Heart left ventricle (tissue), 16 donors: ENCODE measurements at regions not wholly inside any gene's neighbourhood (a gene's known extent, or its start where the extent isn't known, plus 50 kb on each side); places are given as distances from the start of the nearest gene placed in this dataset.

ENCODE experiments used
- ATAC-seq, 4 donors: fragments of 200-7000 bp; cut with Tn5 transposase; one replicate each; pipeline ENCODE4 v1.9.1; 2020 to 2022; ENCODE audit warnings: moderate library complexity in 4 of 4, mild to moderate bottlenecking in 3 of 4, moderate number of reproducible peaks in 1 of 4
- DNase-seq, 5 donors: peaks; one replicate each; pipeline ENCODE4 v3.0.0-alpha.2; 2020
- H3K27ac ChIP-seq, 12 donors: fragments of 200-600 bp; sonication (generic) in 4 of 12; one replicate each; pipeline versions ENCODE4 v1.5.0 to v1.8.0; 2016 to 2022; ENCODE audit warnings: mild to moderate bottlenecking in 2 of 12
- H3K27me3 ChIP-seq, 9 donors: fragments of 200-600 bp; sonication (generic) in 2 of 9; one replicate each; pipeline versions ENCODE4 v1.5.1 to v1.8.0; 2016 to 2022; ENCODE audit warnings: mild to moderate bottlenecking in 3 of 9
- H3K36me3 ChIP-seq, 9 donors: fragments of 200-600 bp; sonication (generic) in 2 of 9; one replicate each; pipeline versions ENCODE4 v1.5.0 to v1.8.0; 2018 to 2022; ENCODE audit warnings: mild to moderate bottlenecking in 2 of 9
- H3K4me1 ChIP-seq, 12 donors: fragments of 200-600 bp; sonication (generic) in 4 of 12; one replicate each; pipeline versions ENCODE4 v1.5.0 to v1.8.0; 2016 to 2022; ENCODE audit warnings: mild to moderate bottlenecking in 3 of 12
- H3K4me3 ChIP-seq, 12 donors: fragments of 200-600 bp; sonication (generic) in 4 of 12; one replicate each; pipeline versions ENCODE4 v1.5.0 to v1.8.0; 2017 to 2022; ENCODE audit warnings: mild to moderate bottlenecking in 9 of 12, moderate library complexity in 4 of 12
- H3K9me3 ChIP-seq, 12 donors: fragments of 200-600 bp; sonication (generic) in 4 of 12; one replicate each; pipeline versions ENCODE4 v1.5.0 to v1.8.0; 2016 to 2022; ENCODE audit warnings: mild to moderate bottlenecking in 1 of 12
- POLR2A ChIP-seq, 2 donors: fragments of 450-650 bp; IDR thresholded peaks; one replicate each; pipeline ENCODE4 v1.6.1; 2017; ENCODE audit warnings: antibody characterized with exemption in 2 of 2, mild to moderate bottlenecking in 2 of 2, moderate library complexity in 2 of 2
- WGBS, 4 donors: extraction: QIAGEN DNeasy Blood & Tissue Kit in 2 of 4; methylation state at CpG; one replicate each; pipeline versions ENCODE4 v1.1.5 to v1.1.7; 2013 to 2018; 5-methylcytosine and 5-hydroxymethylcytosine counted together
- intact Hi-C, 10 donors: fragments of 100-400 bp; cut with DNase I; formaldehyde crosslinking; loops; one replicate each; pipeline versions ENCODE4 v1.11.1 to v1.14.2; 2022
- TF ChIP-seq, protein P1 (sequence below), 12 donors: fragments of 200-600 bp; sonication (generic) in 4 of 12; IDR thresholded peaks; one replicate each; pipeline versions ENCODE4 v1.5.0 to v1.8.0; 2018 to 2022; ENCODE audit warnings: antibody characterized with exemption in 12 of 12, mild to moderate bottlenecking in 5 of 12
- donor health status: ischemic (EF 13 %, LVEDD 7.1; RV severe dilation, severe dysfunction).
- donor health status: healthy with polysubstance abuse.
- donor health status: DM: no; HTN: yes; CAD: no.
- donor health status: DM: no; HTN: no; CAD: no.
- donor health status: ischemic (EF 25% LVEDD 6.9; RV normal size, moderate dysfunction).
- donor health status: ischemic (EF 25% LVEDD 5.7; RV mildly dilated, moderate dysfunction).
- donor health status: healthy.
- donor health status: DM: yes; HTN: yes; CAD: no.
- donor health status: ischemic (EF 35%, LVEDD 5.7; RV mildly dilated, moderate dysfunction).
- donor health status: nonischemic (EF 11% LVEDD 7.7; RV severe dilation, severe dysfunction).
- donor health status: DM: yes; HTN: yes; CAD: no.
- donor health status: PGD.
- donor health status: ischemic (EF 29% LVEDD 5.4; RV normal size, mild dysfunction).
- donor health status: nonischemic (EF 23%, LVEDD 6.1; RV moderate dilation, normal function).

DNA sequence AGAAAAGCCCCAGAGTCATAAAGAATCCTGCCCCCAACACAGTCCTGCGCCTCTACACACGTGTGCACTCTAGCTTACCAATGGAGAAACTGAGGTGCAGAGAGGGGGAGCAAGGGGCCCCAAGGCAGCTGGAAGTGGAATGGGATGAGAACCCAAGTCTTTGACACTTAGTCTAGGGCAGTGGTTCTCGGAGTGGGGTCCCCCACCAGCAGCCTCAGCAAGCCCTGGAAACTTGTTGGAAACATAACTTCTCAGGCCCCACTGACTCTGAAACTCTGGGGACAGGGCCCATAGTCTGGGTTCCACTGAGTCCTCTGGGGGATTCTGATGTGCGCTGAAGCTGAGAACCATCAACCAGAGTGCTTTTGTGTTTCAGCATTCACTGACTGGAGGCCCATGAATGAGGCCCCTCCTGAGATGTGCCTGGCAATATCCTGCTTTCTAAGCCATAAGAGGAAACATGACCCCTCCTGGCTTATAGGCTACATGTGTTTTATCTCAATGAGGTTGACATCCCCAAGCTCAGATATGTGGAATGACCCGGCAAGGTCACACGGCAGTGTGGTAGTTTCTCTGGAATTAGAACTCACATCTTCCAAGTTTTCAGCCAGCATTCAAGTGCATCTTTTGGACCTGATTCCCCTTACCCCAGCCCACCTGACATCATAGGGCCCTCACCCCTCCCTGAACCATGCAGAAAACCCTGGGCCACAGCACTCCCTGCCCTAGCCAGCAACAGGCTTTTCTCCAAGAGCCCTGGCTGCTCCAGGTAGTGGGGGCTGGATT, 147.3 kb upstream of the PCBD1 start:
- 56 to 71% (median 66%) methylated on average over 6 of the region's 6 CpGs for WGBS, 4 donors
- H3K36me3 ChIP-seq: no peaks in the 10 kb centered on the region
- DNase-seq (no peak), ATAC-seq (no peak)
- TF ChIP-seq, protein P1, sequence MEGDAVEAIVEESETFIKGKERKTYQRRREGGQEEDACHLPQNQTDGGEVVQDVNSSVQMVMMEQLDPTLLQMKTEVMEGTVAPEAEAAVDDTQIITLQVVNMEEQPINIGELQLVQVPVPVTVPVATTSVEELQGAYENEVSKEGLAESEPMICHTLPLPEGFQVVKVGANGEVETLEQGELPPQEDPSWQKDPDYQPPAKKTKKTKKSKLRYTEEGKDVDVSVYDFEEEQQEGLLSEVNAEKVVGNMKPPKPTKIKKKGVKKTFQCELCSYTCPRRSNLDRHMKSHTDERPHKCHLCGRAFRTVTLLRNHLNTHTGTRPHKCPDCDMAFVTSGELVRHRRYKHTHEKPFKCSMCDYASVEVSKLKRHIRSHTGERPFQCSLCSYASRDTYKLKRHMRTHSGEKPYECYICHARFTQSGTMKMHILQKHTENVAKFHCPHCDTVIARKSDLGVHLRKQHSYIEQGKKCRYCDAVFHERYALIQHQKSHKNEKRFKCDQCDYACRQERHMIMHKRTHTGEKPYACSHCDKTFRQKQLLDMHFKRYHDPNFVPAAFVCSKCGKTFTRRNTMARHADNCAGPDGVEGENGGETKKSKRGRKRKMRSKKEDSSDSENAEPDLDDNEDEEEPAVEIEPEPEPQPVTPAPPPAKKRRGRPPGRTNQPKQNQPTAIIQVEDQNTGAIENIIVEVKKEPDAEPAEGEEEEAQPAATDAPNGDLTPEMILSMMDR (IDR thresholded peaks at IDR 0.05): no peak
- TF ChIP-seq POLR2A (IDR thresholded peaks at IDR 0.05): no peak
- H3K4me3 ChIP-seq: no peak overlapping the region
- intact Hi-C loops: no loop called here
- H3K27ac ChIP-seq: no peak overlapping the region
- no peaks in the 10 kb centered on the region for H3K9me3 ChIP-seq
- H3K27me3 ChIP-seq: peaks cover 0 to 3% (median 0%) of the 10 kb centered on the region in 9 donors
- H3K4me1 ChIP-seq: peaks cover 0 to 1% (median 0%) of the 10 kb centered on the region in 12 donors

DNA sequence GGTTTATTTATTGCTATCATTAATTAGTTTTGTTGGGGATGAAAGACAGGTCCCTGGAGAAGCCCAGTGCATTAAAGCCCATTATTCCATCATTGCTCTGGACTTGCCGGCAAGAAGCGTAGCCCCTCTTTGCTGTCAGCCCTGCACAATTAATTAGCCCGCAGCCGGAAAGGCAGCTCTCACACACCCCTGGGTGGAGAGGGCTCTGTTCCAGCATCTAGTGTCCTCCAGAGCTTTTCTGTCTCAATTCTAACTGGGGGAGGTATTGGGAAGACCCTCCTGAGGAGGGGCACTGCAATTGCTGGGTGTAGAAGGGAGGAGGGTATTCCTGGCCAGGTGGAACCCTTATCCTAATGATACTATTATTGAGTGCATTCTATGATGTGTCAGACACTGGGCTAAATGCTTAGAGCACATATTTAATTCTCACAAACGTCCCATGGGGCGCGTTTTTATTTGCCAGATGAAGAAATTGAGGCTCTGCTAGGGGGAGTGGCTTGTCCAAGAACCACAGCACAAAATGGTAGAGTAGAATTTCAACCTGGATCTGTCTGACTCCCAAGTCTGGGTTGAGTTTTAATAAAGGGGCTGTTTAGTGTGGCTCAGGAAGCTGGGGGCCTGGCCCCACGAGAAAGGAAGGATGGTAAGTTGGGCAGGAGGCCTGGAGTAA, 148.1 kb upstream of the PCBD1 start:
- DNase-seq: no peak
- ATAC-seq: no peak
- 69 to 81% (median 78%) methylated on average over 8 of the region's 8 CpGs for WGBS, 4 donors
- Histone ChIP-seq H3K9me3 (no peaks in the 10 kb centered on the region), H3K36me3 (no peaks in the 10 kb centered on the region), H3K4me3 (no peak overlapping the region), H3K27ac (no peak overlapping the region), H3K4me1 (peaks cover 0 to 8% (median 0%) of the 10 kb centered on the region in 12 donors), H3K27me3 (peaks cover 0 to 3% (median 0%) of the 10 kb centered on the region in 9 donors)
- TF ChIP-seq POLR2A (IDR thresholded peaks at IDR 0.05): no peak
- TF ChIP-seq, protein P1 (IDR thresholded peaks at IDR 0.05): no peak
- intact Hi-C loops: no loop called here

DNA sequence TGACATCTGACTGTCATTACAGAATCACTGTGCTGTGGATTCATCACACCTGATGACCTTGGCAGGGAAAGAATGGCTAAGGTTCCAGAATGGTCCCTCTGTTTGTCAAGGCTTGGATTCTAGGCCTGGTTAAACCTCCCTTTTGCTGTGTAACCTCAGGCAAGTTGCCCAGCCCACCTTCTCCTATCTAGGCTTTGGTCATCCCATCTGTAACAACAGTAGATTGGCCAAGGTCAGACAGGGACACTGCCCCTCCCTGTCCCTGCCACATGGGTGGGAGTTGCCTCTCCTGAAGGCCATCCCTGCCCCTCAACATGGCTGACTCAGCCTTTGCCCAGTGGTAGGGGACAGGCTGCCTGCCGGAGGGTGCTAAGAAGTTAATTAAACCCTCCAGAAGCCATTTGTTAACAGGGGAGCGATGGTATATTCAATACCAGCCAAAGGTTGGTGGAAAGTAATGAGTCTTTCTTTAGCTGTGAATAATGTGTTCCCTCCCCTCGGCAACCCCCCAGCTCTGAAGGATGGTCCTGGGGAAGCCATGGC, 149.8 kb upstream of the PCBD1 start:
- no peaks in the 10 kb centered on the region for H3K9me3 ChIP-seq
- ATAC-seq: no peak
- no peaks in the 10 kb centered on the region for H3K36me3 ChIP-seq
- H3K27ac ChIP-seq: no peak overlapping the region
- no peak for DNase-seq
- peaks cover 0 to 3% (median 0%) of the 10 kb centered on the region in 9 donors for H3K27me3 ChIP-seq
- H3K4me1 ChIP-seq: peaks cover 0 to 11% (median 0%) of the 10 kb centered on the region in 12 donors
- no peak overlapping the region for H3K4me3 ChIP-seq
- 20 to 83% (median 69%) methylated on average over 1 to 3 of the region's 3 CpGs for WGBS, 4 donors
- intact Hi-C loops: no loop called here
- TF ChIP-seq, protein P1 (IDR thresholded peaks at IDR 0.05): no peak
- no peak for TF ChIP-seq POLR2A (IDR thresholded peaks at IDR 0.05)

DNA sequence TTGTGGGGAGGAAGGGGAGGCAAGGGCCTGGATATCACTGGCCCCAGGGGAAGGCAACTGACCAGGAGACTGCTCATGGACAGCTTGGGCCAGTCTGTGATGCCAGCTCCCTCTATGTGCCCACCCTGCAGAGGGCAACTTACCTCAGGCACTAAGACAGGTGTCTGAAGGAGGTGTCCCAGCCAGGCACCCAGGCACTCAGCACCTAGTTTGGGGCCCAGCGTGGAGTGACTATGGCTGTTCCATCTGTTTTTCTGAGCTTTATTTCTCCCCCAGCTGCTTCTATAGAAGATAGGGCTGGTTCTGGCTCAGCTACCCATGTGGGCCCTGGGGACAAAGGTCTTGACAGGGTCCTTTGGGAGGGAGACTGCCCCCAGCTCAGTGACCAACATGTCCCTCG, 150.6 kb upstream of the PCBD1 start:
- H3K4me1 ChIP-seq: peaks cover 0 to 11% (median 0%) of the 10 kb centered on the region in 12 donors
- TF ChIP-seq, protein P1 (IDR thresholded peaks at IDR 0.05): no peak
- no peak for TF ChIP-seq POLR2A (IDR thresholded peaks at IDR 0.05)
- H3K27ac ChIP-seq: no peak overlapping the region
- H3K27me3 ChIP-seq: peaks cover 0 to 3% (median 0%) of the 10 kb centered on the region in 9 donors
- 83 to 100% (median 93%) methylated on average over 2 of the region's 2 CpGs for WGBS, 4 donors
- no peak overlapping the region for H3K4me3 ChIP-seq
- H3K9me3 ChIP-seq: no peaks in the 10 kb centered on the region
- intact Hi-C loops: no loop called here
- no peak for ATAC-seq
- H3K36me3 ChIP-seq: no peaks in the 10 kb centered on the region
- no peak for DNase-seq
